Activated CD4-positive, alpha-beta memory T cell treated with anti-CD3 and anti-CD28 coated beads, Interleukin-2, amount 10 ng/mL, durations not matched to agents 7 days and 5 days (primary cell): ENCODE measurements at regions not wholly inside any gene's neighbourhood (a gene's known extent, or its start where the extent isn't known, plus 50 kb on each side); places are given as distances from the start of the nearest gene placed in this dataset.
"Not testable (repeated sequence)": the region's sequence is repeated elsewhere in the genome, so short reads cannot be mapped to it uniquely, and the experiment has no call there.

ENCODE experiments used
- CTCF ChIA-PET: fragments of 350-600 bp; sonication (Branson Sonifier 250); formaldehyde crosslinking; loops from one replicate; lab custom pipeline; 2021; ENCODE audit warnings: antibody characterized with exemption, inconsistent platforms; lab: Charles Lee
- POLR2A ChIA-PET: fragments of 350-600 bp; sonication (Branson Sonifier 250); formaldehyde crosslinking; loops from one replicate; lab custom pipeline; 2021; ENCODE audit warnings: antibody characterized with exemption; lab: Charles Lee
- DNase-seq: peaks from one replicate; pipeline ENCODE4 v3.0.0-alpha.2; 2020
- H3K27ac Mint-ChIP-seq: one replicate; pipeline ENCODE4 v1.8.0; 2021; ENCODE audit warnings: mild to moderate bottlenecking, mixed read lengths
- H3K27me3 Mint-ChIP-seq: one replicate; pipeline ENCODE4 v1.8.0; 2021; ENCODE audit warnings: mixed read lengths
- H3K36me3 Mint-ChIP-seq: one replicate; pipeline ENCODE4 v1.8.0; 2021; ENCODE audit warnings: low read depth, mixed read lengths
- H3K4me1 Mint-ChIP-seq: one replicate; pipeline ENCODE4 v1.8.0; 2021; ENCODE audit warnings: mixed read lengths
- H3K4me3 Mint-ChIP-seq: one replicate; pipeline ENCODE4 v1.8.0; 2021; ENCODE audit warnings: mild to moderate bottlenecking, mixed read lengths
- H3K9me3 Mint-ChIP-seq: one replicate; pipeline ENCODE4 v1.8.0; 2021; ENCODE audit warnings: mixed read lengths

DNA sequence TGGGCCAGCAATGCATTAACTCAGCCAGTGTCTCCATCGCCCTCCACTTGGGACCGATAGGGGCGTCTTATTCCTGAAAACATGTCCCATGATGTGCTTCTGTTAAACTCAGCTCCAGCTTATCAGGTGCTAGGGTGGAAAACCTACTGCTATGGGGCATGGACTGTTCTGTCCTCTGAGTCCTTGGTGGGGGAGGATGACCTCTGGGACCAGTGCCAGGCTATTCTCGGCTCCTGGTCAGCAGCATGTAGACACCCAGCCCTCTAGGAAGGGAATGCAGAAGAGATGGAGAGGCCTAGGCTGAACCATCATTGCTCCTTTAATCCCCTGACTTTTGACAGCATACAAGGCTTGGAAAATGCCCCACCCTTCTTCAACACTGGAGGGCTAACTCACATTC lies 486.2 kb downstream of the MED13L start:
- no peak for DNase-seq
- no peaks in the 10 kb centered on the region for H3K27me3 Mint-ChIP-seq
- no peaks in the 10 kb centered on the region for H3K36me3 Mint-ChIP-seq
- POLR2A ChIA-PET = no interaction called here
- CTCF ChIA-PET = no interaction called here
- H3K9me3 Mint-ChIP-seq = no peaks in the 10 kb centered on the region
- no peak overlapping the region for H3K4me3 Mint-ChIP-seq
- H3K4me1 Mint-ChIP-seq = no peaks in the 10 kb centered on the region
- no peak overlapping the region for H3K27ac Mint-ChIP-seq

GRCh38 chr12:115790526-115790925 lies 487.0 kb downstream of the MED13L start:
- H3K27ac Mint-ChIP-seq = no peak overlapping the region
- no peaks in the 10 kb centered on the region for H3K27me3 Mint-ChIP-seq
- H3K9me3 Mint-ChIP-seq = peaks cover 2% of the 10 kb centered on the region
- H3K4me3 Mint-ChIP-seq = no peak overlapping the region
- CTCF ChIA-PET = no interaction called here
- no peak for DNase-seq
- no peaks in the 10 kb centered on the region for H3K36me3 Mint-ChIP-seq
- no peaks in the 10 kb centered on the region for H3K4me1 Mint-ChIP-seq
- POLR2A ChIA-PET = no interaction called here

DNA sequence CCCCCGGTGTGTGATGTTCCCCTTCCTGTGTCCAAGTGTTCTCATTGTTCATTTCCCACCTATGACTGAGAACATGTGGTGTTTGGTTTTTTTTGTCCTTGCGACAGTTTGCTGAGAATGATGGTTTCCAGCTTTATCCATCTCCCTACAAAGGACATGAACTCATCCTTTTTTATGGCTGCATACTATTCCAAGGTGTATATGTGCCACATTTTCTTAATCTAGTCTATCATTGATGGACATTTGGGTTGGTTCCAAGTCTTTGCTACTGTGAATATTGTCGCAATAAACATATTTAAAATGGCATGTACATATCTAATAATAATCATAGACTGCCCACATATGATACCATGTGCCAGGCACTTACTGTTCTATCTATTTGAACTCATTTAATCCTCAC lies 491.0 kb downstream of the MED13L start:
- DNase-seq, H3K27me3 Mint-ChIP-seq, CTCF ChIA-PET, H3K36me3 Mint-ChIP-seq, H3K4me3 Mint-ChIP-seq, H3K27ac Mint-ChIP-seq, H3K9me3 Mint-ChIP-seq, POLR2A ChIA-PET, H3K4me1 Mint-ChIP-seq: not testable (repeated sequence)

DNA sequence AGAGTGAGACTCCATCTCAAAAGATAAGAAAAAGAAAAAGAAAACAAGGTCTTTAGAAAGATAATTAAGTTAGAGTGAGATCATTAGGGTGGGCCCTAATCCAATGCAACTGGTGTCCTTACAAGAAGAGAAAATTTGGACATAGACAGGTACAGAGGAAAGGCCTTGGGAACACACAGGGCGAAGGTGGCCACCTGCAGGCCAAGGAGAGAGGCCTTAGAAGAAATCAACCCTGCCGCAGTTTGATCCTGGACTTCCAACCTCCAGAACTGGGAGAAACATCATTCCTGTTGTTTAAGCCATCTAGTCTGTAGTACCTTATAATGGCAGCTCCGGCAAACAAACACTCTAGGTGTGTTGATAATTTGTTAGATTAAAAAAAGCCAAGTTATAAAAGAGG lies 491.9 kb downstream of the MED13L start:
- DNase-seq = no peak
- no peaks in the 10 kb centered on the region for H3K36me3 Mint-ChIP-seq
- H3K4me3 Mint-ChIP-seq = no peak overlapping the region
- POLR2A ChIA-PET = no interaction called here
- CTCF ChIA-PET = no interaction called here
- peaks cover 5% of the 10 kb centered on the region for H3K9me3 Mint-ChIP-seq
- H3K4me1 Mint-ChIP-seq = no peaks in the 10 kb centered on the region
- no peaks in the 10 kb centered on the region for H3K27me3 Mint-ChIP-seq
- no peak overlapping the region for H3K27ac Mint-ChIP-seq

- Mint-ChIP-seq H3K27ac (no peak overlapping the region), H3K9me3 (no peaks in the 10 kb centered on the region), H3K36me3 (no peaks in the 10 kb centered on the region), H3K4me1 (no peaks in the 10 kb centered on the region), H3K27me3 (no peaks in the 10 kb centered on the region), H3K4me3 (no peak overlapping the region)
- CTCF ChIA-PET = no interaction called here
- POLR2A ChIA-PET = no interaction called here
- DNase-seq = no peak
These were observed 501.1 kb downstream of the MED13L start for GRCh38 chr12:115776399-115776798.

- CTCF ChIA-PET = no interaction called here
- Mint-ChIP-seq H3K27ac (no peak overlapping the region), H3K9me3 (no peaks in the 10 kb centered on the region), H3K27me3 (no peaks in the 10 kb centered on the region), H3K4me1 (no peaks in the 10 kb centered on the region), H3K4me3 (no peak overlapping the region), H3K36me3 (no peaks in the 10 kb centered on the region)
- POLR2A ChIA-PET = no interaction called here
- DNase-seq = no peak
These were observed 503.2 kb downstream of the MED13L start for GRCh38 chr12:115774148-115774895.

DNA sequence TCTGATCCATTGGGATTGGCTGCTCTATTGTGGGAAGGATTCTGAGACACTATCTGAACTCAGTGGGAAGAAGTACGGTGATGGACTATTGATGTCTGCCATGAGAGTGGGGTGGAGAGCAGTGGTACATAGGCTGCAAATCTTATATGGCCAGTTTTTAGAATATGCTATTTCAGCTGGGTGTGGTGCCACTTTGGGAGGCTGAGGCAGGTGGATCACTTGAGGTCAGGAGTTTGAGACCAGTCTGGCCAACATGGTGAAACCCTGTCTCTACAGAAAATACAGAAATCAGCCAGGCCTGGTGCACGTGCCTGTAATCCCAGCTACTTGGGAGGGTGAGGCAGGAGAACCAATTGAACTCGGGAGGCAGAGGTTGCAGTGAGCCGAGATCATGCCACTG lies 505.9 kb downstream of the MED13L start:
- ChIA-PET CTCF (interaction anchor here (0.6 kb wide), 1 partner anchor 175 kb away, joined by 3 read pairs; no protein-coding TSS in a partner anchor), POLR2A (no interaction called here)
- H3K36me3 Mint-ChIP-seq = no peaks in the 10 kb centered on the region
- no peak overlapping the region for H3K27ac Mint-ChIP-seq
- no peak for DNase-seq
- H3K27me3 Mint-ChIP-seq = no peaks in the 10 kb centered on the region
- H3K4me1 Mint-ChIP-seq = no peaks in the 10 kb centered on the region
- H3K4me3 Mint-ChIP-seq = no peak overlapping the region
- H3K9me3 Mint-ChIP-seq = no peaks in the 10 kb centered on the region

DNA sequence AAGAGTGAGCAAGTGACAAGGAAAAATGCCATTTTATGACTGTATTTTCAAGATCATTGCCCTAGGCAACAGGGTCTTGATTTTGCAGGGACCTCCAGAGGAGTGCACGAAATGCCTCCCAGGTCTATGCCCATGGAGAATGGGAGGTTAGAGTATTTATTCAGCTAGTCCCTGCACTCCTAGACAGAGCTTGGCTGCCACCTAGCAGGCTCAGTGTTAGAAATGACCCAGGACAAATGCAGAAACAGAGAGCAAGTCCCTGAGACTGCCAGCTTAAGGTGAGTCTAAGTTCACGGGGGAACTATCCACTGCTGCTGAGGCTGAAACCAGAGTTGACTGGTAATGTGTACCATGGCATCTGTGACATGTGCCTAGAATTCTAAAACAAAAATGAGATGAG lies 506.4 kb downstream of the MED13L start:
- H3K27me3 Mint-ChIP-seq = no peaks in the 10 kb centered on the region
- POLR2A ChIA-PET = no interaction called here
- no peak overlapping the region for H3K4me3 Mint-ChIP-seq
- no peaks in the 10 kb centered on the region for H3K9me3 Mint-ChIP-seq
- no peak overlapping the region for H3K27ac Mint-ChIP-seq
- no peaks in the 10 kb centered on the region for H3K4me1 Mint-ChIP-seq
- no peaks in the 10 kb centered on the region for H3K36me3 Mint-ChIP-seq
- CTCF ChIA-PET = interaction anchor here (0.6 kb wide), 1 partner anchor 176 kb away, joined by 3 read pairs; no protein-coding TSS in a partner anchor
- DNase-seq = no peak

DNA sequence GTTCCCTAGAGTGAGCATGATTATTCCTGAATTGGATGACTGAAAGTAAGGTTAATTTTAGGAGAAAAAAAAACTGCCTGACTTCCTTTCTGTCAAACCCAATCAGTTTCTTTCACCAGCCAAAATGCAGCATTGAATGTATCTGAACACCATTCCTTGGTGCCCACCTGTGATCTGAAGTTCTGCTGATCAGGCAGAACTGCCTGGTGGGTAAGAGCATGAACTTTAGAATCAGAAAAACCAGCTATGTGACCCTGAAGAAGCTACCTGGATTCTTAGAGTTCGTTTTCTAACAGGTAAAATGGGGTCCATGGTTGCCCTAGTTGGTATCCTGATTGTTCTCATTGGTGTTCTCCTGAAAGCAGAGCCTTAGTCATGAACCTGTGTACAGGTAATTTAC lies 506.9 kb downstream of the MED13L start:
- H3K4me3 Mint-ChIP-seq = no peak overlapping the region
- no peaks in the 10 kb centered on the region for H3K36me3 Mint-ChIP-seq
- no peak overlapping the region for H3K27ac Mint-ChIP-seq
- H3K9me3 Mint-ChIP-seq = no peaks in the 10 kb centered on the region
- POLR2A ChIA-PET = no interaction called here
- CTCF ChIA-PET = no interaction called here
- no peak for DNase-seq
- no peaks in the 10 kb centered on the region for H3K27me3 Mint-ChIP-seq
- H3K4me1 Mint-ChIP-seq = no peaks in the 10 kb centered on the region

DNA sequence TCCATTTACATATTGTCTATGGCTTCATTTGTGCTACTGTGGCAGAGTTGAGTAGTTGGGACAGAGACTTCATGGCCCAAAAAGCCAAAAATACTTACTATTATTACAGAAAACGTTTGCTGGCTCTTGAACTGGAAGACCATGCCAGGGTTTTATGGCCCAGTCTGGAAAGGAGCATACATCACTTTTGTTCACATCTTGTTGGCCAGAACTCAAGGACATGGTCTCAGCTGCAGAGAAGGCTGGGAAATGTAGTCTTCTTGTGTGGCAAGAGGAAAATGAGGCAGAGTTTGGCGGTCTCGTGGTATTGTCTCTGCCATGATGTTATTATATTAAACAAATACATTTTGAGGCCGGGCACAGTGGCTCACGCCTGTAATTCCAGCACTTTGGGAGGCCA lies 509.6 kb downstream of the MED13L start:
- no peak overlapping the region for H3K27ac Mint-ChIP-seq
- DNase-seq = no peak
- ChIA-PET POLR2A (no interaction called here), CTCF (no interaction called here)
- H3K27me3 Mint-ChIP-seq = no peaks in the 10 kb centered on the region
- H3K4me1 Mint-ChIP-seq = no peaks in the 10 kb centered on the region
- no peak overlapping the region for H3K4me3 Mint-ChIP-seq
- no peaks in the 10 kb centered on the region for H3K36me3 Mint-ChIP-seq
- no peaks in the 10 kb centered on the region for H3K9me3 Mint-ChIP-seq

DNA sequence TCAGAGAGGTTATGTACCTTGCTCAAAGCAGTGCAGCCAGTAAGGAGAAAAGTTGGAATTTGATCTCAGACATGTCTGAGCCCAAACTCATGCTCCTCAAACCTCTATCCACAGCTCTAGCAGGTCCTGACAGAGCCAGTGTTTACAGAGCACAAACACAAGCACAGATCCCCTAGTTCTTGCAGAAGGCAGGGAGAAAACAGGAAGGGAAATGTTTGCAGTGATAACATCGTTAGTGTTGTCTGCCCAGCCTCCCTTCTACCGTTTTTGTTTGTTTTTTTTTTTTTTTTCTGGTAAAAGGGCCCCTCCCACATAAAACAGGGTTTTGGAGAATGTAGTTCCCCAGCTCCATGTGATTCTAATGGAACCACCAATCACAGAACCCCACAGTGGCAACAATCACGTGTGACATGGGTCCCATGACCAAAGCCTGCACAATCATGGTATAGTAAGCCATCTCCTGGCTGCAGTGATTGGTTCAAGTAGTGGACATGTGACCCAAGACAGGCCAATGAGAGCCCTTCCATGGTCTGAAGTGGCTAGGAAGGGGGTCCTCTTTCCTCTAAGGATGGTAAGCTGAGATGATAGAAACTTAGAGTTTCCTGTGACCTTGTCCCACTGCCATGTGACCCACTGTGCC lies 513.4 kb downstream of the MED13L start:
- no peaks in the 10 kb centered on the region for H3K4me1 Mint-ChIP-seq
- ChIA-PET POLR2A (no interaction called here), CTCF (no interaction called here)
- H3K27ac Mint-ChIP-seq = no peak overlapping the region
- no peaks in the 10 kb centered on the region for H3K9me3 Mint-ChIP-seq
- no peak for DNase-seq
- no peak overlapping the region for H3K4me3 Mint-ChIP-seq
- no peaks in the 10 kb centered on the region for H3K27me3 Mint-ChIP-seq
- H3K36me3 Mint-ChIP-seq = no peaks in the 10 kb centered on the region

DNA sequence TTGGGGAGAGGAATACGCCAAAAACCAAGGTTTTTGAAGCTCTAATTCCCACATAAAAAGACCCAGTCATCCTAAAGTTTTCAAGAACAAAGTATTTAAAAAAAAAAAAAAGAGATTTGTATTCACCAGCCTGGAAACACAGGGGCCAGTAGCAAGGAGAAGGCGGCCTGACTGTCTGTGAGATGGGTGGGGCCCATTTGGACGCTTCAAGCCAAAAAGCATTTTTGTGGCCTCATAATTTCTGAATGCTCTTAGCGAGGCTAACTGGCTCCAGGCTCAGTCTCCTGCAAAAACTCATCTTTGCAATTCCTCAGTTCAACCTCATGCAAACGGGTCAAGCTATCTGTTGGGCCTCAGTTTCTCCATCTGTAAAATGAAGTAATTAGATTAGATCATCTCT lies 514.1 kb downstream of the MED13L start:
- H3K27ac Mint-ChIP-seq = no peak overlapping the region
- DNase-seq = no peak
- H3K36me3 Mint-ChIP-seq = no peaks in the 10 kb centered on the region
- ChIA-PET CTCF (no interaction called here), POLR2A (no interaction called here)
- H3K4me1 Mint-ChIP-seq = no peaks in the 10 kb centered on the region
- no peaks in the 10 kb centered on the region for H3K27me3 Mint-ChIP-seq
- no peak overlapping the region for H3K4me3 Mint-ChIP-seq
- no peaks in the 10 kb centered on the region for H3K9me3 Mint-ChIP-seq

DNA sequence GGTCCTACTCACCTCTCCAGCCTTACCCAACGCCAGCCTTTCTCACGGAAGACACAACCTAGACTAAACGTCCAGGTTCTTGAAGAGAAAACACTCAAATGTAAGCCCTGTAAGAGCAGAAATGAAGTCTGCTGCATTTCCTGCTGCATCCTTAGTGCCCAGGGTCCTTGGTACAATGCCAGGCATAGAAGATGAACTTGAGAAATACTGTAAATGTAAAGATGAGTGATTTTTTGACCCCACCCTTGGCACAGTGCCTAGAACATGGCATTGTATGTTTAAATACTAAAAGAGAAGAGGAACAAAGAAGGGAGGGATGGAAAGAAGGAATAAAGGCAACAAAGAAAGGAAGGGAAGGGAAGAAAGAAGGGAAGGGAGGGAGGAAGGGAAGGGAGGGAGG lies 514.6 kb downstream of the MED13L start:
- Mint-ChIP-seq H3K36me3 (no peaks in the 10 kb centered on the region), H3K4me1 (no peaks in the 10 kb centered on the region), H3K4me3 (no peak overlapping the region), H3K9me3 (no peaks in the 10 kb centered on the region), H3K27ac (no peak overlapping the region), H3K27me3 (no peaks in the 10 kb centered on the region)
- CTCF ChIA-PET = no interaction called here
- POLR2A ChIA-PET = no interaction called here
- no peak for DNase-seq

GRCh38 chr12:115761784-115762183 lies 515.7 kb downstream of the MED13L start:
- Mint-ChIP-seq H3K36me3 (no peaks in the 10 kb centered on the region), H3K4me3 (no peak overlapping the region), H3K9me3 (no peaks in the 10 kb centered on the region), H3K27ac (no peak overlapping the region), H3K4me1 (no peaks in the 10 kb centered on the region), H3K27me3 (no peaks in the 10 kb centered on the region)
- DNase-seq = no peak
- CTCF ChIA-PET = no interaction called here
- POLR2A ChIA-PET = no interaction called here
